ENCODE measurements at regions not wholly inside any gene's neighbourhood (a gene's known extent, or its start where the extent isn't known, plus 50 kb on each side); places are given as distances from the start of the nearest gene placed in this dataset.

GRCh38 chr5:167710444-167711073, 580.9 kb upstream of the WWC1 start:
- no peak for DNase-seq

- DNase-seq: no peak
These were observed 578.4 kb upstream of the WWC1 start for GRCh38 chr5:167712986-167713585.

DNA sequence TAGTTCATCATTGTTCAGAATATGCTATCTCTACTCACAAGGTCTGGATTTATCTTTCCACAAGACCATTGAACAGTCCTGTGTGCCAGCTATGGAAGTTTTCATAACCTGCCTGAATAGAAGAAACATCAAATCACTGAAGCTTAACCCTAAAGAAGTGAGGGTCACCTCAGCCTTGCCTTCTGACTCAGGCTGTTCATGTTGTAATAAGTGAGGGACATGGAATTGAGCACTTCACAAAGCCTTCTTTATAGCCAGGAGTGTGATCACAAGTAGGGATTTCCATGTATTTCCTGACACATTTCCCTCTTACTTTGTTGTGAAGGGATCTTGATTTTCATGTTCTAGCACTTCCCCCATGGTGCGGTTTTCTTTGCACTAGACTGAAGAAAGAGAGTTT, 577.5 kb upstream of the WWC1 start:
- no peak for DNase-seq

GRCh38 chr5:167716126-167716775, 575.2 kb upstream of the WWC1 start:
- DNase-seq: no peak

GRCh38 chr5:167720259-167720658, 571.2 kb upstream of the WWC1 start:
- DNase-seq: no peak

- no peak for DNase-seq
These were observed 570.7 kb upstream of the WWC1 start for GRCh38 chr5:167720676-167721260.

GRCh38 chr5:167721926-167722440, 569.5 kb upstream of the WWC1 start:
- DNase-seq: no peak

DNA sequence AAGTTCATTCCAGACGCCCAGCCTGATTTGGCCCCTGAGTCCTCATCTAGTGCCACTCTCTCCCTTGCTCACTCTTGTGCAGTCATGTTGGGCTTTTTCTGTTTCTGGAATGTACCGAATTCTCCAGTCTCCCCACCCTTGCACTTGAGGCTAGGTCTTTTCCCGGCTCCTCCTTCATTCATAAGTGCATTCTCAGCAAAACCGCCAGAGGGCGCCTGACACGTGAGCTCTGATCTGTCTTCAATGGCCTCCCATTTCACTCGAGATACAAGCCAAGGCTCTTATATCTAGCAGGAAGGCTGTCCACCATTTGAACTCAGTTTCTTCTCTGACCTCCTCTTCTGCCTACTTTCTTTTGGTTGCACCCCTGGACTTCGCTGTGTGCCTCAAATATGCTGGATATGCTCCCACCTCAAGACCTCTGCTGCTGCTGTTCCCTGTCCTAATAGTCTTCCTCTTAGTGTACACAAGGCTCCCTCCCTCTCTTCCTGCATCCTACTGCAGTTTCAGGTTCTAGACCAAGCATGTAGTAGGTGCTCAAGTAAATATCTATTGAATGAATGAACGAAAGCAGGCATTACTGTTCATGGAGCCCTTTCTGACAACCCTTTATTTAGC, 568.1 kb upstream of the WWC1 start:
- peak; percentile 76 to 77 for DNase-seq

DNA sequence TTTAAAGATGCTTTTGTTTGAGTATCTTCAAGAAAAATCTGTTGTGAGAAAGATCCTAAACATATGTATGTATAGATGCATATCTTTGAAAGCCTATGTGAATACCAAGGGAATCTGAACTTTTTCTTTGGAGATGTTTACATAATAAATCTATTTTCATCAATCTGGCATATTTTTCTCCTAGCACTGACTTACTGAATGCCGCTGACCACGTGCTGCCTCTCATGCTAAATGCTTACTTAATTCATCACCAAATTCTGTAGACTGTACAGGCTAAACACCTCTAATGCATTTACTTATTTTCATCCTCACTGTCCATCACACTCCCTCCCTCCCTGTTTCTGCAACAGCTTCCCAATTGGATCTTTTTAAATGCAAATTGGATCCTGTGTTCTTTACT, 566.2 kb upstream of the WWC1 start:
- DNase-seq: no peak

DNA sequence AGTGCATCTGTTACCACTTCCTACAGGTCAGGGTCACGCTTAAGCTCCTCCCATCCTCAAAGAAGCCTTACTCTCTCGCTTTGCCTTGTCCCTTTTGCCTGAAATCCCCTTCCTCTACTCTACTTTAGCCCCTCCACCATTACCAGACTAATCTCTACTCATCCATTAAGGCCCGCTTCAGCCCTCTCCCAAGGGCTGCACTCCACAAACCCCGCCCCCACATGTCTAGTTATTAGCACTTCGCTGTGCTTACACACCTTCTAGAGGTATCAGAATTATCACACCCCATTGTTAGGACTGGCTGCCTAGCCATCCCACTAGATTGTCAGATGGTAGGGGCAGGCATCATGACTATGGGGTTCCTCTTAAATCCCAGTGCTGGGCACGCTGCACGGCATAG, 565.7 kb upstream of the WWC1 start:
- DNase-seq: no peak

DNA sequence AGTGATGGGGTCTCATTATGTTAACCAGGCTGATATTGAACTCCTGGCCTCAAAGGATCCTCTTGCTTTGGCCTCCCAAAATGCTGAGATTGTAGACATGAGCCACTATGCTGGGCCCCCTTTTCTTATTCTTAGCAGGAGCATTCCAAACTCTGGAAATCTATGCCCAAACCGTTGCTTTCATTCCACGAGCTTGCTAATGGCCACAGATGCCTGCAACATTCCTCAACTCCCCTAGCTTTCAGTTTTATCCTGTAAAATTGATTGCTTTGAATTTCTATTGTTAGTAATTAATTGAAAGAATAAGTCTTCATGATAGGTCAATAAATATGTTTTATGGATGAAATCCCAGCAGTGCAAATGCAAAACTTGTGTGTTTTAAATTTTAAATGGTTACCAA, 564.8 kb upstream of the WWC1 start:
- no peak for DNase-seq

DNA sequence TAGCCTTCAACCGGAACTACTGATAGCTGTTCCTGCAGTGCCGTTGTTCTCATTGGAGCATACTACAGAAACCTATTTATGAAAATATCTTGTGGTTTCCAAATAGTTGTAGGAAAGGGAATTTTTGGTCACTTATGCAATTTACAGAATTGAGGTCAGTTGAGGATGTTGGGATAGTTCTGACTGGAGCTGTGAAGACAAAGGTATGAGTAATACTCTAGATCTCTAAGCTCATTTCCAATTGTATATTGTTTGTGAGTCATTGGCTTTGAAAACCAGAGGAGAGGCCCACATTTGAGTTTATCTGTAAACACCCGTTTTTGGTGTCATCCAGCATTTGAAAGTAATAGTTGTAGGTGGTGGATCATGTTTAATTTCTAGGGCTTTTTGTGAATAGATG, 561.3 kb upstream of the WWC1 start:
- DNase-seq: no peak

DNA sequence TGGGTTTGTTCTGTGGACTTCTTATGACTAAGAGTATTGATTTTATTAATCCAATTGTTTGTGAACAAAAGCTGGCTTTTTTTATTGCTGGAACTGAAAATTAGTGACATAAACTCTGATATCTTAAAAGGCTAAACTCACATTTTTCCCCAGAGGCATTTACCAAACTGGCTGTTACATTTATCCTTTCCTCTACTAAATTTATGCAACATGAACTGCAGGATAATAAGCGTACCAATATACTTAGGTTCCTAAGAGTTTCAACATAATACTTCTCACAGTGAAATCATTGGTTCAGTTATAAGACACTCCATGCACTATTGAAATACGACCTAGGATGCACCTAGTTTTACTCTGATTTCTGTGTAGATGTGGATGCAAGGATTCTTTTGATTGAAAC, 560.8 kb upstream of the WWC1 start:
- DNase-seq: no peak

- DNase-seq: no peak
These were observed 559.5 kb upstream of the WWC1 start for GRCh38 chr5:167731951-167732350.

GRCh38 chr5:167732499-167732898, 558.9 kb upstream of the WWC1 start:
- DNase-seq: no peak

- no peak for DNase-seq
These were observed 554.5 kb upstream of the WWC1 start for GRCh38 chr5:167736992-167737391.

DNA sequence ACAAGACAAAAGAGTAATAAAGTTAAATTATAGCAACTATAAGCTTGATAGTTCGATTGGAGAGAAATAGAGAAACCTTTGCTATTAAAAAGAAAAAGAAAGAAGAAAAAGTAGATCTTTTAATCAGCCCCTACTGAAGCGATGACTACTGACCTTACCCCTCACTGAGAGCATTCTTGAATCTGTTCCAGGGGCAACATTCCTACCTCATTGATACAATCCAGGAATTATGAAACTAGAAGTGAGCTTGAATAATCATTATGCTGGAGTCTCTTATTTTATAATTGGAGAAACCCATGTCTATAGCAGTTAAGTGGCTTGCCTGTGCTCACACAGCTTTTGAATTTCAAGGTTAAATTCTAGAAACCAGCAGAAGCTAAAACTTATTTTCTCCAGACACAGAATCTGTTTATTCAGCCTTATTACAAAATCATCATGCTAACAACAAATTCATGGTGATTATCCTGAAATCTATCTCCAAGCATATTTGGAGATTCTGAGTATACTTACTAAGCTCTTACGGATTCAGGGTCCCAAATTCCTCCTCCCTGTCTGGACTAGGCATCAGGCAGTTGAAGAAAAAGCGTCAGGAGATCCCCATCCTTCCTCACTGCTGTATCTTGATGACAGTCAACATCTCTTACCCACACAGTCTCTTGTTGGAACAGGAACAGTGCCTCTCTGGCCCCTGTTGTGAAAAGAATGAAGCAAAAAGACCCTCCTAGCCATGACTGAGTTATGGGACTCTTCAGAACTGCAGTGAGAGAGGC, 547.6 kb upstream of the WWC1 start:
- no peak for DNase-seq

GRCh38 chr5:167745868-167746267, 545.6 kb upstream of the WWC1 start:
- DNase-seq: no peak

GRCh38 chr5:167750586-167750985, 540.9 kb upstream of the WWC1 start:
- DNase-seq: no peak

GRCh38 chr5:167752936-167753335, 538.5 kb upstream of the WWC1 start:
- no peak for DNase-seq

- no peak for DNase-seq
These were observed 537.5 kb upstream of the WWC1 start for GRCh38 chr5:167753725-167754490.
